Parathyroid adenoma (tissue), 2 donors: ENCODE measurements at regions not wholly inside any gene's neighbourhood (a gene's known extent, or its start where the extent isn't known, plus 50 kb on each side); places are given as distances from the start of the nearest gene placed in this dataset.

Source experiments
- H2AFZ ChIP-seq: fragments of 300-600 bp; sonication (generic); one replicate; pipeline ENCODE4 v1.7.0; 2017; ENCODE audit warnings: antibody characterized with exemption, mild to moderate bottlenecking
- H3K27ac ChIP-seq: fragments of 300-600 bp; sonication (generic); one replicate; pipeline ENCODE4 v1.7.0; 2017
- H3K27me3 ChIP-seq: fragments of 300-600 bp; sonication (generic); one replicate; pipeline ENCODE4 v1.7.0; 2017; ENCODE audit warnings: low read length; ENCODE audit not compliant: control insufficient read depth, insufficient read depth
- H3K36me3 ChIP-seq: fragments of 300-600 bp; sonication (generic); one replicate; pipeline ENCODE4 v1.7.0; 2017; ENCODE audit warnings: low read length; ENCODE audit not compliant: control insufficient read depth, insufficient read depth
- H3K4me1 ChIP-seq: fragments of 300-600 bp; sonication (generic); one replicate; pipeline ENCODE4 v1.7.0; 2017; ENCODE audit warnings: control low read depth
- H3K4me2 ChIP-seq: fragments of 300-600 bp; sonication (generic); one replicate; pipeline ENCODE4 v1.7.0; 2017; ENCODE audit warnings: low read length
- H3K4me3 ChIP-seq: fragments of 300-600 bp; sonication (generic); one replicate; pipeline ENCODE4 v1.7.0; 2017; ENCODE audit warnings: low read depth, low read length
- H3K79me2 ChIP-seq: fragments of 300-600 bp; sonication (generic); one replicate; pipeline ENCODE4 v1.7.0; 2017; ENCODE audit warnings: control low read depth
- H3K9ac ChIP-seq: fragments of 300-600 bp; sonication (generic); one replicate; pipeline ENCODE4 v1.7.0; 2017; ENCODE audit warnings: mild to moderate bottlenecking
- H3K9me3 ChIP-seq: fragments of 300-600 bp; sonication (generic); one replicate; pipeline ENCODE4 v1.7.0; 2017; ENCODE audit warnings: low read length; ENCODE audit not compliant: control insufficient read depth
- CTCF ChIP-seq: fragments of 300-600 bp; sonication (generic); IDR thresholded peaks from one replicate; pipeline ENCODE4 v1.7.0; 2017; ENCODE audit warnings: antibody characterized with exemption, mild to moderate bottlenecking
- donor health status: primary hyperparathyroidism.

- H3K4me2 ChIP-seq: no peak overlapping the region
- no peak for TF ChIP-seq CTCF
- no peaks in the 10 kb centered on the region for H3K79me2 ChIP-seq
- no peak overlapping the region for H2AFZ ChIP-seq
- H3K36me3 ChIP-seq: no peaks in the 10 kb centered on the region
- no peaks in the 10 kb centered on the region for H3K4me1 ChIP-seq
- H3K9me3 ChIP-seq: no peaks in the 10 kb centered on the region
- no peaks in the 10 kb centered on the region for H3K27me3 ChIP-seq
- H3K9ac ChIP-seq: no peak overlapping the region
- no peak overlapping the region for H3K27ac ChIP-seq
- no peak overlapping the region for H3K4me3 ChIP-seq
These were observed 284.8 kb downstream of the SMOC2 start for GRCh38 chr6:168725802-168726201.

DNA sequence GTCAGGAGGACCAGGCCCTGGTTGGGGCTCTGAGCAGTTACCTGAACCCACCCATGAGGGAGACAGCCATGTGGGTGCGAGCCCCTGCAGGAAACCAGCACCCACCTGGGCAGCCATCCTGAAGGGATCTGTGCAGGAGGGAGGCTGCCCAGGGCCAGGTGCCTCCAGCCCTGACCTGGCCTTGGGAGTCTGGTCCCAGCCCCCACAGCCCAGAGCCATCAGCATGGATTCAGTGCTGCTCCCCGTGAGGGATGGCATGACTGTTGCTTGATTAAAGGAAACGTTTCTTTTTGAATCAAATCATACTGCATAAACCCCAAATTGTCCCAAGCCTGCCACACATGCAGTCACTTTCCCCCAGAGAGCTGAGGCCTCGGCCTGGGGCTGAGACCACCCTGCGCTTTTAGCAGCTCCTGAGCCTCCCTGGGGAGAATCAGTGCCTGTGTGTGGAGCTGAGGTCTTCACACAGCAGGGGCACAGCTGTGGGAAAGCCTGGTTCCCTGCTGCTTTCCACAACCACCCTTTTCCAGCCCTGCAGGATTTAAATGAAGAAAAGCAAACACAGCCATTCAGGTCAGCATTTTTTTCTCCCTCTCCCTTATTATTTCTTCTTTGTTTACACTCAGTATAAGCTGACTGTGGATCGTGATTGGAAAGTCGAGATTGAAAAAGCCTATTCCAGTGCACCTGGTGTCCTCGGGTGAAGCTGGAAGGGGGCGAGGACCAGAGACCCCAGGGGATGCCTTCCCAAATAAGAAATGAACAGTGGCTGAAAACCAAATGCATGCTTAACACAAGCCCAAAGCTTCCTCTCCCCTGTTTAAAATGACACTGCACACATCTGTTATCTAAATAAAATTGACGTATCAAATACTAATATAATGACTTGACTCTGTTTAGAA, 283.9 kb downstream of the SMOC2 start:
- no peaks in the 10 kb centered on the region for H3K9me3 ChIP-seq
- no peak overlapping the region for H3K4me2 ChIP-seq
- H3K79me2 ChIP-seq: no peaks in the 10 kb centered on the region
- H3K36me3 ChIP-seq: no peaks in the 10 kb centered on the region
- H2AFZ ChIP-seq: no peak overlapping the region
- no peak overlapping the region for H3K9ac ChIP-seq
- H3K4me3 ChIP-seq: no peak overlapping the region
- no peaks in the 10 kb centered on the region for H3K27me3 ChIP-seq
- no peaks in the 10 kb centered on the region for H3K4me1 ChIP-seq
- H3K27ac ChIP-seq: no peak overlapping the region
- TF ChIP-seq CTCF: no peak

- Histone ChIP-seq H3K4me1 (no peaks in the 10 kb centered on the region), H3K36me3 (no peaks in the 10 kb centered on the region), H3K9ac (no peak overlapping the region), H3K9me3 (no peaks in the 10 kb centered on the region), H2AFZ (no peak overlapping the region), H3K4me3 (no peak overlapping the region), H3K79me2 (no peaks in the 10 kb centered on the region), H3K27ac (no peak overlapping the region), H3K27me3 (no peaks in the 10 kb centered on the region), H3K4me2 (no peak overlapping the region)
- TF ChIP-seq CTCF: no peak
These were observed 283.0 kb downstream of the SMOC2 start for GRCh38 chr6:168724033-168724432.

DNA sequence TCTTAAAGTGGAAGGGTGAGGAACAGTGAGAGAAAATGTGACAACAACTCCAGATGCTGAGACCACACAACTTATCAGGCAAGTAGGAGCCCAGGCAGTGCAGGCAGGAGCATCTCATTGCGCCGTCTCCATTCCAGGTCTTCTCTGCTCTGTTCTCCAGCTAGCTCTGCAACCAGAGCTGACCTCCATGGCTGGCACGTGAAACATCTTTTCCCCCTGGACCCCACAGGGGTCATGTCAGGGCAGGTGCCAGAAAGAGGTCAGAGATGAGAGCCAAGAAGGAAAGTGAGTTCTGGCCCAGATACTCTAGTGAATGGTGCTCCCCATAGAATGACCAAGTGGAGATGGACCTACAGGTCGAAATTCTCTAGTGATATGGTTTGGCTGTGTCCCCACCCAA, 281.4 kb downstream of the SMOC2 start:
- Histone ChIP-seq H3K9ac (no peak overlapping the region), H3K27me3 (no peaks in the 10 kb centered on the region), H3K36me3 (no peaks in the 10 kb centered on the region), H3K4me3 (no peak overlapping the region), H3K27ac (no peak overlapping the region), H3K4me2 (no peak overlapping the region), H3K4me1 (no peaks in the 10 kb centered on the region), H2AFZ (no peak overlapping the region), H3K79me2 (no peaks in the 10 kb centered on the region), H3K9me3 (no peaks in the 10 kb centered on the region)
- TF ChIP-seq CTCF: no peak

DNA sequence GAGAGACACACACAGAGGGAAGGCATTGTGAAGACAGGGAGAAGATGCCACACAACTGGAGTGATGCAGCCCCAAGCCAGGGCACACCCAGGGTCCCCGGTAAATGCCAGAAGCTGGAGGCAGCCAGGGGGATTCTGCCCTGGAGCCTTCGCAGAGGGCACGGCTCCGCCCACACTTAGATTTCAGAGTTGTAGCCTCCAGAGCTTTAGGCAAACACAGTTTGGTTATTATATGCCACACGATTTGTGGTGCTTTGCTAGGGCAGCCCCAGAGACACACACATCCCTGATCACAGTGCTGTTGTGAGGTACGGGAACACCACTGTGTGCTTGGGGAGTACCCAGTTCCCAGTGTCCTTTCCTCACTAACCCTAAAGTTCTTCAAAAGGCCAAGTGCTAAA, 280.6 kb downstream of the SMOC2 start:
- Histone ChIP-seq H3K4me1 (no peaks in the 10 kb centered on the region), H3K9ac (no peak overlapping the region), H3K36me3 (no peaks in the 10 kb centered on the region), H3K27me3 (no peaks in the 10 kb centered on the region), H2AFZ (no peak overlapping the region), H3K27ac (no peak overlapping the region), H3K79me2 (no peaks in the 10 kb centered on the region), H3K4me3 (no peak overlapping the region), H3K9me3 (no peaks in the 10 kb centered on the region), H3K4me2 (no peak overlapping the region)
- TF ChIP-seq CTCF: no peak
